ENCODE measurements at regions not wholly inside any gene's neighbourhood (a gene's known extent, or its start where the extent isn't known, plus 50 kb on each side); places are given as distances from the start of the nearest gene placed in this dataset.

GRCh38 chr6:169887529-169888140, 136.2 kb downstream of the ERMARD start:
- Histone ChIP-seq H3K27me3 (ENCODE audit: insufficient read depth, low read length) (no peaks in the 10 kb centered on the region; the same call in 1 of the 2 replicates), H3K4me3 (ENCODE audit: low read length) (no peak overlapping the region), H3K36me3 (ENCODE audit: insufficient read depth, low read depth, low read length) (no peaks in the 10 kb centered on the region), H3K27ac (ENCODE audit: low read length) (no peak overlapping the region), H3K9ac (ENCODE audit: low read depth, low read length) (no peak overlapping the region), H3K9me3 (ENCODE audit: insufficient read depth, low read depth, low read length) (peaks cover 18% of the 10 kb centered on the region; the same call in 1 of the 2 replicates), H3K4me1 (ENCODE audit: insufficient read depth, low read length) (no peaks in the 10 kb centered on the region)

- no peaks in the 10 kb centered on the region; the same call in 1 of the 2 replicates for H3K27me3 ChIP-seq (ENCODE audit: insufficient read depth, low read length)
- H3K36me3 ChIP-seq (ENCODE audit: insufficient read depth, low read depth, low read length) = no peaks in the 10 kb centered on the region
- no peak overlapping the region for H3K27ac ChIP-seq (ENCODE audit: low read length)
- no peak overlapping the region for H3K4me3 ChIP-seq (ENCODE audit: low read length)
- H3K4me1 ChIP-seq (ENCODE audit: insufficient read depth, low read length) = no peaks in the 10 kb centered on the region
- no peak overlapping the region for H3K9ac ChIP-seq (ENCODE audit: low read depth, low read length)
- peaks cover 10% of the 10 kb centered on the region; the same call in 1 of the 2 replicates for H3K9me3 ChIP-seq (ENCODE audit: insufficient read depth, low read depth, low read length)
These were observed 135.3 kb downstream of the ERMARD start for GRCh38 chr6:169886631-169887227.

DNA sequence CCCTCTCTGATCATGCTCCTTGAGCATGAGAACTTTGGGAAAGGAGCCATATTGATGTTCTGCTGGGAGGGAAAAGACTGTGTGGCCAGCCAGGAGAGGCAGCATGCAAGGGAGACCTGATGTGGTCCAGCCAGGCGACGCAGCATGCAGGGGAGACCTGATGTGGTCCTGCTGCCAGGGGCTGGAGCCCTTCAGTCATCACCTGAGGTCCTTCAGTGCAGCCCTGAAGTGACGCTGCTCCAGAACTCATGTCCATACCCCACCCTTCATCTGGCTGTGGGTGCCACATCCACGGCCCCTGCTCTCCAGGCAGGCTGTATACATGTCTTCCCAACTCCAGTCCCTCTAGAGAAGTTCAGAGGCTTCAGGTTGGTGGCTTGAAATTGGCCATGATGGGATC, 134.4 kb downstream of the ERMARD start:
- H3K27ac ChIP-seq (ENCODE audit: low read length) = no peak overlapping the region
- 0 out of 2 replicates have a peak, but pooled peaks cover under 1% of the 10 kb centered on the region for H3K9me3 ChIP-seq (ENCODE audit: insufficient read depth, low read depth, low read length)
- H3K4me3 ChIP-seq (ENCODE audit: low read length) = no peak overlapping the region
- no peak overlapping the region for H3K9ac ChIP-seq (ENCODE audit: low read depth, low read length)
- H3K36me3 ChIP-seq (ENCODE audit: insufficient read depth, low read depth, low read length) = no peaks in the 10 kb centered on the region
- H3K4me1 ChIP-seq (ENCODE audit: insufficient read depth, low read length) = no peaks in the 10 kb centered on the region
- H3K27me3 ChIP-seq (ENCODE audit: insufficient read depth, low read length) = no peaks in the 10 kb centered on the region; the same call in 1 of the 2 replicates

- Histone ChIP-seq H3K9ac (ENCODE audit: low read depth, low read length) (no peak overlapping the region), H3K27ac (ENCODE audit: low read length) (no peak overlapping the region), H3K27me3 (ENCODE audit: insufficient read depth, low read length) (no peaks in the 10 kb centered on the region; the same call in 1 of the 2 replicates), H3K36me3 (ENCODE audit: insufficient read depth, low read depth, low read length) (no peaks in the 10 kb centered on the region), H3K4me3 (ENCODE audit: low read length) (no peak overlapping the region), H3K9me3 (ENCODE audit: insufficient read depth, low read depth, low read length) (no peaks in the 10 kb centered on the region), H3K4me1 (ENCODE audit: insufficient read depth, low read length) (no peaks in the 10 kb centered on the region)
These were observed 133.7 kb downstream of the ERMARD start for GRCh38 chr6:169885131-169885530.

DNA sequence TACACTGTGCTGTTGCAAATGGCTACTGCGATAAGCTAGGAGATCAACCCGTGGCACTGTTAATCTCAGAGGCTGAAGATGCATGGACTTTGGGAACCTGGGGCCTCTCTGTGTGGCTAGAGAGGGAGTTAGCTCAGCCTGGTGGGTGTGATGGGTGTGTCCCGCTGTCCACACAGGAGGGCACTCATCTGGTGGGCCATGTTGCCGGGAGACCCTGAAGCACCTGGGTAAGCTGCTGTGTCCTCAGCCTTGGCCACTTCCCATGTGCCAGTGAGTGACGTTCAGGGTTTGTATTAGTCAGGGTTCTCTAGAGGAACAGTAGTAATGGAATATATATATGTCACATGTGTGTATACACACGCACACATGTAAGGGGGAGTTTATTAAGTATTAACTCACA, 132.7 kb downstream of the ERMARD start:
- Histone ChIP-seq H3K27ac (ENCODE audit: low read length) (no peak overlapping the region), H3K27me3 (ENCODE audit: insufficient read depth, low read length) (no peaks in the 10 kb centered on the region), H3K4me3 (ENCODE audit: low read length) (no peak overlapping the region), H3K9ac (ENCODE audit: low read depth, low read length) (no peak overlapping the region), H3K36me3 (ENCODE audit: insufficient read depth, low read depth, low read length) (no peaks in the 10 kb centered on the region), H3K4me1 (ENCODE audit: insufficient read depth, low read length) (no peaks in the 10 kb centered on the region), H3K9me3 (ENCODE audit: insufficient read depth, low read depth, low read length) (no peaks in the 10 kb centered on the region)

GRCh38 chr6:169883316-169883715, 131.9 kb downstream of the ERMARD start:
- Histone ChIP-seq H3K9ac (ENCODE audit: low read depth, low read length) (no peak overlapping the region), H3K4me3 (ENCODE audit: low read length) (no peak overlapping the region), H3K4me1 (ENCODE audit: insufficient read depth, low read length) (no peaks in the 10 kb centered on the region), H3K27ac (ENCODE audit: low read length) (no peak overlapping the region), H3K36me3 (ENCODE audit: insufficient read depth, low read depth, low read length) (no peaks in the 10 kb centered on the region), H3K27me3 (ENCODE audit: insufficient read depth, low read length) (no peaks in the 10 kb centered on the region), H3K9me3 (ENCODE audit: insufficient read depth, low read depth, low read length) (no peaks in the 10 kb centered on the region)

- no peaks in the 10 kb centered on the region for H3K9me3 ChIP-seq (ENCODE audit: insufficient read depth, low read depth, low read length)
- H3K4me1 ChIP-seq (ENCODE audit: insufficient read depth, low read length) = no peaks in the 10 kb centered on the region
- H3K9ac ChIP-seq (ENCODE audit: low read depth, low read length) = no peak overlapping the region
- H3K36me3 ChIP-seq (ENCODE audit: insufficient read depth, low read depth, low read length) = no peaks in the 10 kb centered on the region
- no peak overlapping the region for H3K27ac ChIP-seq (ENCODE audit: low read length)
- H3K4me3 ChIP-seq (ENCODE audit: low read length) = no peak overlapping the region
- no peaks in the 10 kb centered on the region for H3K27me3 ChIP-seq (ENCODE audit: insufficient read depth, low read length)
These were observed 130.6 kb downstream of the ERMARD start for GRCh38 chr6:169881976-169882375.

DNA sequence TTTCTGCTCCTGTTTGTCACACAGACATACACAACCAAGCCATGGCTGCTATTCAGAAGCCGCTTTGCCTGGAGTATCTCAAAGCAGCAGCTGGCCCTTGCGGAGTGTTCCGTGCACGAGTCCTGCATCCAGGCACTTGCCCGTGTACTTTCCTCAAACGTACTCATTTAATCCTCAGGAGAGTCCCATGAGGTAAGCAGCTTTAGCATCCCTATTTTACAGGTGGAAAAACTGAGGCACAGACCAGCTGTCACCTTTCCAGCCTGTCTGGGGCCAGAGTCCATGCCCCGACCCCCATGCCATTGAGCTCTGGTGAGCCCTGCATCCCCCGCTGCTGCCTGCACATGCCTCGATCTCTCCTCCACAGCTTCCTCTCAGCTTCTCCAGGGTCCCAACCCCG, 130.0 kb downstream of the ERMARD start:
- Histone ChIP-seq H3K4me3 (ENCODE audit: low read length) (no peak overlapping the region), H3K4me1 (ENCODE audit: insufficient read depth, low read length) (no peaks in the 10 kb centered on the region), H3K9ac (ENCODE audit: low read depth, low read length) (no peak overlapping the region), H3K9me3 (ENCODE audit: insufficient read depth, low read depth, low read length) (no peaks in the 10 kb centered on the region), H3K27ac (ENCODE audit: low read length) (no peak overlapping the region), H3K27me3 (ENCODE audit: insufficient read depth, low read length) (no peaks in the 10 kb centered on the region), H3K36me3 (ENCODE audit: insufficient read depth, low read depth, low read length) (no peaks in the 10 kb centered on the region)

- H3K4me1 ChIP-seq (ENCODE audit: insufficient read depth, low read length) = no peaks in the 10 kb centered on the region
- no peak overlapping the region for H3K9ac ChIP-seq (ENCODE audit: low read depth, low read length)
- no peak overlapping the region for H3K4me3 ChIP-seq (ENCODE audit: low read length)
- H3K27me3 ChIP-seq (ENCODE audit: insufficient read depth, low read length) = no peaks in the 10 kb centered on the region
- H3K27ac ChIP-seq (ENCODE audit: low read length) = no peak overlapping the region
- no peaks in the 10 kb centered on the region for H3K9me3 ChIP-seq (ENCODE audit: insufficient read depth, low read depth, low read length)
- H3K36me3 ChIP-seq (ENCODE audit: insufficient read depth, low read depth, low read length) = no peaks in the 10 kb centered on the region
These were observed 129.1 kb downstream of the ERMARD start for GRCh38 chr6:169880516-169880915.

GRCh38 chr6:169869301-169869700, 117.9 kb downstream of the ERMARD start:
- no peaks in the 10 kb centered on the region for H3K4me1 ChIP-seq (ENCODE audit: insufficient read depth, low read length)
- no peaks in the 10 kb centered on the region for H3K27me3 ChIP-seq (ENCODE audit: insufficient read depth, low read length)
- no peaks in the 10 kb centered on the region for H3K36me3 ChIP-seq (ENCODE audit: insufficient read depth, low read depth, low read length)
- no peak overlapping the region for H3K27ac ChIP-seq (ENCODE audit: low read length)
- H3K9me3 ChIP-seq (ENCODE audit: insufficient read depth, low read depth, low read length) = no peaks in the 10 kb centered on the region
- H3K4me3 ChIP-seq (ENCODE audit: low read length) = no peak overlapping the region
- no peak overlapping the region for H3K9ac ChIP-seq (ENCODE audit: low read depth, low read length)

DNA sequence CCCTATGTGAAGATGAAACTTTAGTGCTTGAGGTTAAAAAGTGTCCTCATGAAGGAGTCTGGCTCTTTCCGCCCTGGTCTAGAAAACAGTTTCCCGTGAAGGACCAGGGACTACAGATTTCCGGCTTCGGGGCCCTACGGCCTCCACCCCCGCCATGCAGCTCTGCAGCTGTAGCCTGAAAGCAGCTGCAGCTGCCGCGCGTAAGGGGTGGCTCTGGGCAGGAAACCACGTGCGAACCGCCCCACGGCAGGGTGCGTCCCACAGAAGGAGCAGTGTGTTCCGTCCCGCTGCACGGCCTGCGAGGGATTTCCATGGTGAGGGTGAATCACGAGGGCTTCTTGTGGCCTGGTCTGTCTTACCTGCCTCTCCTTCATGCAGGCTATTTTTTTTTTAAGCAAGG, 117.0 kb downstream of the ERMARD start:
- Histone ChIP-seq H3K4me1 (ENCODE audit: insufficient read depth, low read length) (no peaks in the 10 kb centered on the region), H3K27ac (ENCODE audit: low read length) (no peak overlapping the region), H3K9ac (ENCODE audit: low read depth, low read length) (no peak overlapping the region)

DNA sequence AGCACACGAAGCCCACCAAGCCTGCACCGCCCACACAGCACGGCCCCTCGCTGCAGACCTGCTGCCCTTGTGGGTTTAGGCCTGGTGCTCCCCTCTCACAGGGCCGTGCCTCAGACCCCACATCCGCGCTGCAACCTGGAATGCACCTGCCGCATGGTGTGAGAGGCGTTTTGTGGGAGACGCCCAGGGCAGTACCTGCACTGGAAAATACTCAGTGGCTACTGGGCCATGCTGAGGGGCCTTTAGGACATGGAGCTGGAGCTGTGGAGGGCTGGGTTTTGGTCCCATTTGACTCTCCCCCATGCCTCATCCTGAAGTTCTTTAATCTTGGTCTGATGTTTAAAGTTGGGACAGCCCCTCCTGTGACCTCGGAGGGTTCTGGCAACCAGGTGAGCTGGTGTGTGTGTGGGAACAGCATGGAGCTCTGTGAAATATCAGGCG, 116.3 kb downstream of the ERMARD start:
- H3K27ac ChIP-seq (ENCODE audit: low read length) = no peak overlapping the region
- H3K27me3 ChIP-seq (ENCODE audit: insufficient read depth, low read length) = no peaks in the 10 kb centered on the region
- H3K9ac ChIP-seq (ENCODE audit: low read depth, low read length) = no peak overlapping the region
- H3K36me3 ChIP-seq (ENCODE audit: insufficient read depth, low read depth, low read length) = no peaks in the 10 kb centered on the region
- no peaks in the 10 kb centered on the region for H3K9me3 ChIP-seq (ENCODE audit: insufficient read depth, low read depth, low read length)
- no peaks in the 10 kb centered on the region for H3K4me1 ChIP-seq (ENCODE audit: insufficient read depth, low read length)
- no peak overlapping the region for H3K4me3 ChIP-seq (ENCODE audit: low read length)

More for the DNA sequence above, 117.0 kb downstream of the ERMARD start:
- H3K27me3 ChIP-seq (ENCODE audit: insufficient read depth, low read length) = no peaks in the 10 kb centered on the region
- H3K4me3 ChIP-seq (ENCODE audit: low read length) = no peak overlapping the region
- no peaks in the 10 kb centered on the region for H3K36me3 ChIP-seq (ENCODE audit: insufficient read depth, low read depth, low read length)
- no peaks in the 10 kb centered on the region for H3K9me3 ChIP-seq (ENCODE audit: insufficient read depth, low read depth, low read length)

All from iPS-20b (cell line).